ENCODE measurements at regions not wholly inside any gene's neighbourhood (a gene's known extent, or its start where the extent isn't known, plus 50 kb on each side); places are given as distances from the start of the nearest gene placed in this dataset.

- TF ChIP-seq POLR2A (IDR thresholded peaks at IDR 0.05; ENCODE audit: low read depth, low read length): no peak
- TF ChIP-seq, protein P1, sequence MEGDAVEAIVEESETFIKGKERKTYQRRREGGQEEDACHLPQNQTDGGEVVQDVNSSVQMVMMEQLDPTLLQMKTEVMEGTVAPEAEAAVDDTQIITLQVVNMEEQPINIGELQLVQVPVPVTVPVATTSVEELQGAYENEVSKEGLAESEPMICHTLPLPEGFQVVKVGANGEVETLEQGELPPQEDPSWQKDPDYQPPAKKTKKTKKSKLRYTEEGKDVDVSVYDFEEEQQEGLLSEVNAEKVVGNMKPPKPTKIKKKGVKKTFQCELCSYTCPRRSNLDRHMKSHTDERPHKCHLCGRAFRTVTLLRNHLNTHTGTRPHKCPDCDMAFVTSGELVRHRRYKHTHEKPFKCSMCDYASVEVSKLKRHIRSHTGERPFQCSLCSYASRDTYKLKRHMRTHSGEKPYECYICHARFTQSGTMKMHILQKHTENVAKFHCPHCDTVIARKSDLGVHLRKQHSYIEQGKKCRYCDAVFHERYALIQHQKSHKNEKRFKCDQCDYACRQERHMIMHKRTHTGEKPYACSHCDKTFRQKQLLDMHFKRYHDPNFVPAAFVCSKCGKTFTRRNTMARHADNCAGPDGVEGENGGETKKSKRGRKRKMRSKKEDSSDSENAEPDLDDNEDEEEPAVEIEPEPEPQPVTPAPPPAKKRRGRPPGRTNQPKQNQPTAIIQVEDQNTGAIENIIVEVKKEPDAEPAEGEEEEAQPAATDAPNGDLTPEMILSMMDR (IDR thresholded peaks at IDR 0.05; ENCODE audit: extremely low read depth in 1 of 2, insufficient read depth in 1 of 2, low read depth in 1 of 2, low read length in 2 of 2): no peak
- TF ChIP-seq EZH2 (IDR thresholded peaks at IDR 0.05; ENCODE audit: borderline replicate concordance, low read depth, low read length, severe bottlenecking): no peak
- no peak for TF ChIP-seq POLR2AphosphoS5 (IDR thresholded peaks at IDR 0.05; ENCODE audit: insufficient read depth, low read depth, low read length)
Measured at GRCh38 chr2:148592791-148593190, 51.8 kb upstream of the EPC2 start.
